ENCODE measurements at regions not wholly inside any gene's neighbourhood (a gene's known extent, or its start where the extent isn't known, plus 50 kb on each side); places are given as distances from the start of the nearest gene placed in this dataset.

- Mint-ChIP-seq H3K4me1 (peaks cover 24% of the 10 kb centered on the region), H3K36me3 (no peaks in the 10 kb centered on the region), H3K4me3 (no peak overlapping the region), H3K9me3 (peaks cover 3% of the 10 kb centered on the region), H3K27ac (no peak overlapping the region), H3K27me3 (ENCODE audit: insufficient read depth, low read depth) (peaks cover 4% of the 10 kb centered on the region)
- Histone ChIP-seq H3F3A (ENCODE audit: low read depth) (no peaks in the 10 kb centered on the region), H3K79me2 (ENCODE audit: low read depth) (no peaks in the 10 kb centered on the region), H4K20me1 (ENCODE audit: low read depth) (no peaks in the 10 kb centered on the region), H3K4me1 (peaks cover 4% of the 10 kb centered on the region), H3K4me2 (no peak overlapping the region), H3K9me3 (ENCODE audit: low read depth) (no peaks in the 10 kb centered on the region), H3K27me3 (no peaks in the 10 kb centered on the region), H3K9ac (no peak overlapping the region), H2AFZ (replicated peaks) (no peak overlapping the region), H3K4me3 (no peak overlapping the region), H3K27ac (no peak overlapping the region), H3K36me3 (no peaks in the 10 kb centered on the region)
- no peak for DNase-seq (ENCODE audit: low spot score)
- no peak for TF ChIP-seq EZH2 (IDR thresholded peaks at IDR 0.05)
These were observed 202.6 kb upstream of the ID2 start for GRCh38 chr2:8479298-8479697.

- Histone ChIP-seq H3K27me3 (no peaks in the 10 kb centered on the region), H3K9ac (no peak overlapping the region), H3K4me2 (no peak overlapping the region), H3K27ac (no peak overlapping the region), H3K79me2 (ENCODE audit: low read depth) (no peaks in the 10 kb centered on the region), H3K4me3 (no peak overlapping the region), H3K4me1 (peaks cover 4% of the 10 kb centered on the region), H3F3A (ENCODE audit: low read depth) (no peaks in the 10 kb centered on the region), H3K9me3 (ENCODE audit: low read depth) (no peaks in the 10 kb centered on the region), H2AFZ (replicated peaks) (no peak overlapping the region), H4K20me1 (ENCODE audit: low read depth) (no peaks in the 10 kb centered on the region), H3K36me3 (no peaks in the 10 kb centered on the region)
- peaks cover 4% of the 10 kb centered on the region for H3K27me3 Mint-ChIP-seq (ENCODE audit: insufficient read depth, low read depth)
- H3K4me1 Mint-ChIP-seq: peaks cover 17% of the 10 kb centered on the region
- peaks cover 3% of the 10 kb centered on the region for H3K9me3 Mint-ChIP-seq
- DNase-seq (ENCODE audit: low spot score): no peak
- no peaks in the 10 kb centered on the region for H3K36me3 Mint-ChIP-seq
- no peak overlapping the region for H3K4me3 Mint-ChIP-seq
- TF ChIP-seq CTCF (IDR thresholded peaks at IDR 0.05): no peak
- H3K27ac Mint-ChIP-seq: no peak overlapping the region
These were observed 200.9 kb upstream of the ID2 start for GRCh38 chr2:8480915-8481314.

DNA sequence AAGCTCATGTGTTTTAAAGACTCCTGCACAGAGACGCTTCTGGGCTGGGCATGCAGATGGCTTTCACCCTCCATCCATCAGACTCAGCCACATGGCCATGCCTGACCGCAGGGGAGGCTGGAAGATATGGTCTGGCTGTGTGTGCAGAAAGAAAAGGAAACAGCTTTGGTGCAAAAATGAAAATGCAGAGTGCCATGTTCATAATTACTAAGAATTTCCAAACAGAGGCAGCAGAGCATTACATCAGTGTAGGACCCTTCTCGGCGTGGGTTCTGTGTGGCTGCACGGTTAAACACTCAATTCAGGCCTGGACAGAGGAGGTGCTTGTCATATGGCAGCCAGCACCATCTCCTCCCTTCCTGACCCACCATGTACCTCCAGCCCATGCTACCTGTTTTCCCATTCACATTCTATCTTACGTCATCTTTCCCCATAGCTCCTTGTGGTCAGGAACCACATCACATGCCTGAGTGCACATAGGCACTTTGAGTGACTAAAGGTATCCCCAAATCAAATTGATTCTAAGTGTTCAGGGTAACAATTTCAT, 200.3 kb upstream of the ID2 start:
- H3K4me1 Mint-ChIP-seq: peaks cover 14% of the 10 kb centered on the region
- H3K4me2 ChIP-seq: no peak overlapping the region

GRCh38 chr2:8482432-8482831, 199.4 kb upstream of the ID2 start:
- no peak overlapping the region for H3K27ac ChIP-seq
- peaks cover 9% of the 10 kb centered on the region for H3K27me3 Mint-ChIP-seq (ENCODE audit: insufficient read depth, low read depth)

More for the DNA sequence above, 200.3 kb upstream of the ID2 start:
- TF ChIP-seq CTCF (IDR thresholded peaks at IDR 0.05): no peak
- TF ChIP-seq EZH2phosphoT487 (IDR thresholded peaks at IDR 0.05): no peak
- Histone ChIP-seq H3K27ac (no peak overlapping the region), H3K4me1 (peaks cover 4% of the 10 kb centered on the region), H3K9me3 (ENCODE audit: low read depth) (no peaks in the 10 kb centered on the region), H3K9ac (no peak overlapping the region), H4K20me1 (ENCODE audit: low read depth) (no peaks in the 10 kb centered on the region), H3K4me3 (no peak overlapping the region), H3F3A (ENCODE audit: low read depth) (no peaks in the 10 kb centered on the region), H3K36me3 (no peaks in the 10 kb centered on the region), H3K79me2 (ENCODE audit: low read depth) (no peaks in the 10 kb centered on the region), H3K27me3 (no peaks in the 10 kb centered on the region), H2AFZ (replicated peaks) (no peak overlapping the region)
- Mint-ChIP-seq H3K27me3 (ENCODE audit: insufficient read depth, low read depth) (peaks cover 4% of the 10 kb centered on the region), H3K4me3 (peak overlapping the region; percentile 42), H3K36me3 (no peaks in the 10 kb centered on the region), H3K27ac (peak overlapping the region; percentile 39), H3K9me3 (peaks cover 3% of the 10 kb centered on the region)
- no peak for DNase-seq (ENCODE audit: low spot score)

More at GRCh38 chr2:8482432-8482831, 199.4 kb upstream of the ID2 start:
- H3K27ac Mint-ChIP-seq: no peak overlapping the region
- DNase-seq (ENCODE audit: low spot score): no peak
- Histone ChIP-seq H3K27me3 (no peaks in the 10 kb centered on the region), H2AFZ (replicated peaks) (no peak overlapping the region), H3K4me2 (no peak overlapping the region), H3K9me3 (ENCODE audit: low read depth) (no peaks in the 10 kb centered on the region), H3K9ac (no peak overlapping the region), H3K79me2 (ENCODE audit: low read depth) (no peaks in the 10 kb centered on the region), H3K36me3 (no peaks in the 10 kb centered on the region), H3K4me3 (no peak overlapping the region), H3F3A (ENCODE audit: low read depth) (no peaks in the 10 kb centered on the region), H3K4me1 (peaks cover 4% of the 10 kb centered on the region), H4K20me1 (ENCODE audit: low read depth) (no peaks in the 10 kb centered on the region)
- no peaks in the 10 kb centered on the region for H3K36me3 Mint-ChIP-seq
- H3K4me3 Mint-ChIP-seq: no peak overlapping the region
- peaks cover 9% of the 10 kb centered on the region for H3K4me1 Mint-ChIP-seq
- H3K9me3 Mint-ChIP-seq: peaks cover 3% of the 10 kb centered on the region
- TF ChIP-seq EZH2phosphoT487 (IDR thresholded peaks at IDR 0.05) (no peak), EZH2 (IDR thresholded peaks at IDR 0.05) (no peak), CTCF (IDR thresholded peaks at IDR 0.05) (no peak)
